GM18951 (cell line): ENCODE measurements at regions not wholly inside any gene's neighbourhood (a gene's known extent, or its start where the extent isn't known, plus 50 kb on each side); places are given as distances from the start of the nearest gene placed in this dataset.

Experiments
- POLR2A ChIP-seq: IDR thresholded peaks from 4 replicates; pipeline ENCODE4 v1.6.1; 2011; ENCODE audit warnings: mild to moderate bottlenecking; ENCODE audit not compliant: insufficient read length, insufficient read depth; ENCODE audit errors: extremely low read depth
- in situ Hi-C: fragments of 300-500 bp; cut with MboI; formaldehyde crosslinking; loops from one replicate; pipeline ENCODE4 v1.12.0; 2022; ENCODE audit warnings: low sequenced_read_pairs, mixed read lengths, inconsistent platforms; ENCODE audit not compliant: unreplicated experiment

- no peak for TF ChIP-seq POLR2A
- in situ Hi-C loops, result loop anchor here (25.0 kb wide), 1 partner anchor 936 kb away; no protein-coding TSS in a partner anchor
Measured at GRCh38 chr6:87926687-87927086, 121.0 kb upstream of the SPACA1 start.

- in situ Hi-C loops, result loop anchor here (25.0 kb wide), 1 partner anchor 936 kb away; no protein-coding TSS in a partner anchor
- TF ChIP-seq POLR2A, result no peak
Measured at GRCh38 chr6:87926072-87926471, 121.6 kb upstream of the SPACA1 start.

- in situ Hi-C loops, result loop anchor here (25.0 kb wide), 1 partner anchor 937 kb away; no protein-coding TSS in a partner anchor
- TF ChIP-seq POLR2A, result peak; percentile 39
Measured at GRCh38 chr6:87925373-87926060, 122.1 kb upstream of the SPACA1 start.

GRCh38 chr6:87923389-87924050 lies 124.1 kb upstream of the SPACA1 start:
- in situ Hi-C loops, result no loop called here

GRCh38 chr6:87922947-87923330 lies 124.7 kb upstream of the SPACA1 start:
- in situ Hi-C loops, result no loop called here

More at GRCh38 chr6:87923389-87924050, 124.1 kb upstream of the SPACA1 start:
- no peak for TF ChIP-seq POLR2A

GRCh38 chr6:87922196-87922946 lies 125.3 kb upstream of the SPACA1 start:
- no peak for TF ChIP-seq POLR2A
- in situ Hi-C loops, result no loop called here

More at GRCh38 chr6:87922947-87923330, 124.7 kb upstream of the SPACA1 start:
- peak; percentile 43 for TF ChIP-seq POLR2A

GRCh38 chr6:87921034-87921433 lies 126.6 kb upstream of the SPACA1 start:
- no peak for TF ChIP-seq POLR2A
- in situ Hi-C loops, result no loop called here

GRCh38 chr6:87920245-87920644 lies 127.4 kb upstream of the SPACA1 start:
- in situ Hi-C loops, result no loop called here
- no peak for TF ChIP-seq POLR2A

- in situ Hi-C loops, result no loop called here
- TF ChIP-seq POLR2A, result no peak
Measured at GRCh38 chr6:87919416-87919815, 128.2 kb upstream of the SPACA1 start.

- in situ Hi-C loops, result no loop called here
- TF ChIP-seq POLR2A, result no peak
Measured at GRCh38 chr6:87919001-87919400, 128.6 kb upstream of the SPACA1 start.

GRCh38 chr6:87918461-87918941 lies 129.1 kb upstream of the SPACA1 start:
- in situ Hi-C loops, result no loop called here
- TF ChIP-seq POLR2A, result no peak

- in situ Hi-C loops, result no loop called here
Measured at GRCh38 chr6:87917886-87918285, 129.8 kb upstream of the SPACA1 start.

GRCh38 chr6:87916446-87916845 lies 131.2 kb upstream of the SPACA1 start:
- no peak for TF ChIP-seq POLR2A
- in situ Hi-C loops, result no loop called here

More at GRCh38 chr6:87917886-87918285, 129.8 kb upstream of the SPACA1 start:
- TF ChIP-seq POLR2A, result no peak
